Astrocyte (in vitro differentiated cells and primary cell): ENCODE measurements at regions not wholly inside any gene's neighbourhood (a gene's known extent, or its start where the extent isn't known, plus 50 kb on each side); places are given as distances from the start of the nearest gene placed in this dataset.

ENCODE experiments used
- DNase-seq: peaks from one replicate; pipeline ENCODE4 v3.0.0-alpha.2; 2010; ENCODE audit warnings: low read depth
- FAIRE-seq: peaks from 2 replicates; lab custom pipeline; 2011; peaks lifted over from hg19 to GRCh38; lab: Jason Lieb, UNC
- H2AFZ ChIP-seq: 2 replicates; pipeline ENCODE4 v1.6.0; 2012; ENCODE audit warnings: low read depth, low read length, inconsistent platforms
- H3K27ac ChIP-seq: 2 replicates; pipeline ENCODE4 v1.5.1; 2011; ENCODE audit warnings: low read depth, low read length, inconsistent platforms
- H3K27me3 ChIP-seq: 2 replicates; pipeline ENCODE4 v1.6.0; 2011; ENCODE audit warnings: low read length, inconsistent platforms; ENCODE audit not compliant: insufficient read depth
- H3K36me3 ChIP-seq: 2 replicates; pipeline ENCODE4 v1.5.1; 2011; ENCODE audit warnings: low read length, inconsistent platforms; ENCODE audit not compliant: insufficient read depth
- H3K4me1 ChIP-seq: 2 replicates; pipeline ENCODE4 v1.5.1; 2011; ENCODE audit warnings: low read length, inconsistent platforms; ENCODE audit not compliant: insufficient read depth
- H3K4me2 ChIP-seq: 2 replicates; pipeline ENCODE4 v1.6.0; 2012; ENCODE audit warnings: low read length, inconsistent platforms
- H3K4me3 ChIP-seq: 2 replicates; pipeline ENCODE4 v1.5.1; 2011; ENCODE audit warnings: low read depth, mild to moderate bottlenecking, low read length, inconsistent platforms; ENCODE audit not compliant: insufficient read depth
- H3K79me2 ChIP-seq: 2 replicates; pipeline ENCODE4 v1.6.0; 2012; ENCODE audit warnings: mild to moderate bottlenecking, low read length, inconsistent platforms; ENCODE audit not compliant: insufficient read depth
- H3K9ac ChIP-seq: 2 replicates; pipeline ENCODE4 v1.6.0; 2012; ENCODE audit warnings: mild to moderate bottlenecking, low read length, inconsistent platforms
- H3K9me3 ChIP-seq: 2 replicates; pipeline ENCODE4 v1.5.1; 2012; ENCODE audit warnings: low read depth, mild to moderate bottlenecking, low read length, inconsistent platforms; ENCODE audit not compliant: insufficient read depth
- H4K20me1 ChIP-seq: 2 replicates; pipeline ENCODE4 v1.6.0; 2012; ENCODE audit warnings: low read length, inconsistent platforms; ENCODE audit not compliant: insufficient read depth
- H3K27ac Mint-ChIP-seq: one replicate; pipeline ENCODE4 v1.8.0; 2021; ENCODE audit warnings: mild to moderate bottlenecking, mixed read lengths; ENCODE audit not compliant: unreplicated experiment
- H3K27me3 Mint-ChIP-seq: one replicate; pipeline ENCODE4 v1.8.0; 2021; ENCODE audit warnings: low read depth, mixed read lengths; ENCODE audit not compliant: unreplicated experiment
- H3K36me3 Mint-ChIP-seq: one replicate; pipeline ENCODE4 v1.8.0; 2021; ENCODE audit warnings: low read depth, mixed read lengths; ENCODE audit not compliant: unreplicated experiment
- H3K4me1 Mint-ChIP-seq: one replicate; pipeline ENCODE4 v1.8.0; 2021; ENCODE audit warnings: low read depth, mixed read lengths; ENCODE audit not compliant: unreplicated experiment
- H3K4me3 Mint-ChIP-seq: one replicate; pipeline ENCODE4 v1.8.0; 2021; ENCODE audit warnings: mild to moderate bottlenecking, moderate library complexity, mixed read lengths; ENCODE audit not compliant: unreplicated experiment
- H3K9me3 Mint-ChIP-seq: one replicate; pipeline ENCODE4 v1.8.0; 2021; ENCODE audit warnings: mild to moderate bottlenecking, mixed read lengths; ENCODE audit not compliant: unreplicated experiment
- CTCF ChIP-seq: IDR thresholded peaks from 2 replicates; pipeline ENCODE4 v1.5.1; 2011; ENCODE audit warnings: low read depth, mild to moderate bottlenecking, inconsistent platforms, low read length, moderate library complexity; ENCODE audit not compliant: insufficient read depth
- EZH2 ChIP-seq: IDR thresholded peaks from 2 replicates; pipeline ENCODE4 v1.6.1; 2012; ENCODE audit warnings: mild to moderate bottlenecking, low read length, inconsistent platforms; ENCODE audit not compliant: insufficient read depth

- H3K4me1 Mint-ChIP-seq, result no peaks in the 10 kb centered on the region
- Histone ChIP-seq H3K4me2 (no peak overlapping the region), H3K36me3 (no peaks in the 10 kb centered on the region), H3K4me1 (no peaks in the 10 kb centered on the region), H2AFZ (no peak overlapping the region), H4K20me1 (no peaks in the 10 kb centered on the region), H3K27me3 (no peaks in the 10 kb centered on the region), H3K9me3 (no peaks in the 10 kb centered on the region), H3K9ac (no peak overlapping the region), H3K4me3 (no peak overlapping the region), H3K79me2 (no peaks in the 10 kb centered on the region), H3K27ac (no peak overlapping the region)
- H3K9me3 Mint-ChIP-seq, result no peaks in the 10 kb centered on the region
- no peaks in the 10 kb centered on the region for H3K36me3 Mint-ChIP-seq
- H3K27ac Mint-ChIP-seq, result no peak overlapping the region
- FAIRE-seq, result no peak
- no peaks in the 10 kb centered on the region for H3K27me3 Mint-ChIP-seq
- TF ChIP-seq CTCF, result no peak
- TF ChIP-seq EZH2, result no peak
- DNase-seq, result no peak
- H3K4me3 Mint-ChIP-seq, result no peak overlapping the region
Observed at GRCh38 chr2:173739006-173739405, 226.2 kb downstream of the SP3 start.

DNA sequence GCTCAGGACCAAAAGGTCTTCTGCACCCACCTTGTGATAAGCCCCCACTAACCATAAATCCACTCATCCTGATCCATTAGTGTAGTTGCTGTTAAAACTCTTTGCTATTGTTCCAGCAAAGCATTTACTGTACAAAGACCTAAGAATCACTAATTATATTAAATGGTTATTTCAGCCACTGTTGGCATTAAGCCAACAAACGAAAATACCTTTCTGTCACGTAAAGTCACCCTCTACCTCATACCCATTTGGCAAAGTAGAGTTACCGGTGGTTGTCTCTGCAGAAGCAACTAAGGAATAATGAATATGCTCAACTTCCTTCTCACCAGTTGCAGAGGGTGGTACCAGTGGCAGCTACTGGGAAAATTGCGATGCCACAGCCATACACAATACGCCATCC lies 224.5 kb downstream of the SP3 start:
- Histone ChIP-seq H3K27ac (no peak overlapping the region), H3K79me2 (no peaks in the 10 kb centered on the region), H2AFZ (no peak overlapping the region), H3K4me2 (no peak overlapping the region), H3K27me3 (no peaks in the 10 kb centered on the region), H3K4me3 (no peak overlapping the region), H4K20me1 (no peaks in the 10 kb centered on the region), H3K9ac (no peak overlapping the region), H3K36me3 (no peaks in the 10 kb centered on the region), H3K9me3 (no peaks in the 10 kb centered on the region), H3K4me1 (no peaks in the 10 kb centered on the region)
- Mint-ChIP-seq H3K4me1 (no peaks in the 10 kb centered on the region), H3K36me3 (peaks cover 2% of the 10 kb centered on the region), H3K27me3 (peaks cover 3% of the 10 kb centered on the region), H3K4me3 (no peak overlapping the region), H3K27ac (no peak overlapping the region), H3K9me3 (peaks cover 2% of the 10 kb centered on the region)
- FAIRE-seq, result no peak
- DNase-seq, result no peak
- TF ChIP-seq EZH2, result no peak
- no peak for TF ChIP-seq CTCF

GRCh38 chr2:173741759-173742158 lies 223.4 kb downstream of the SP3 start:
- Mint-ChIP-seq H3K36me3 (peaks cover 2% of the 10 kb centered on the region), H3K4me3 (no peak overlapping the region), H3K27me3 (peaks cover 3% of the 10 kb centered on the region), H3K27ac (no peak overlapping the region), H3K4me1 (no peaks in the 10 kb centered on the region), H3K9me3 (peaks cover 2% of the 10 kb centered on the region)
- Histone ChIP-seq H3K9ac (no peak overlapping the region), H3K27me3 (no peaks in the 10 kb centered on the region), H3K9me3 (no peaks in the 10 kb centered on the region), H2AFZ (no peak overlapping the region), H3K4me1 (no peaks in the 10 kb centered on the region), H3K36me3 (no peaks in the 10 kb centered on the region), H3K27ac (no peak overlapping the region), H4K20me1 (no peaks in the 10 kb centered on the region), H3K4me2 (no peak overlapping the region), H3K79me2 (no peaks in the 10 kb centered on the region), H3K4me3 (no peak overlapping the region)
- DNase-seq, result no peak
- no peak for FAIRE-seq
- no peak for TF ChIP-seq EZH2
